ENCODE measurements at regions not wholly inside any gene's neighbourhood (a gene's known extent, or its start where the extent isn't known, plus 50 kb on each side); places are given as distances from the start of the nearest gene placed in this dataset.
"Not testable (repeated sequence)": the region's sequence is repeated elsewhere in the genome, so short reads cannot be mapped to it uniquely, and the experiment has no call there.

DNA sequence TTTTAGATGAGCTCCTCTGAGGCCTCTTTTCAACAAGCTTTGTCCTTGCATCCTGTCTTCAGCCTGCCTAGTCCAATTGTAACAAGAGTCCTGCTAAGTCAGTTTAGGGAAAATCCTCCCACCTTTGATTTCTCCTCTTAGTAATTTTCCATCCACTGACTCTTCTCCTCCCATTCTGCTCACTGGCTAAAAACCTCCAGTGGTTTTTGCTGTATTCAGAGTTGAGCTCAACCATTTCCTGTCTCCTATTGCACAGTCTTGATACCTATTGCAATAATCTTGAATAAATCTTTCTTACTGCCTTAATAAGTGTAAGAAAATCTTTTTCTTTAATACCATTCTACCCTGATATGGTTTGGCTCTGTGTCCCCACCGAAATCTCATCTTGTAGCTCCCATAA lies 117.8 kb upstream of the ENPP6 start:
- H3K36me3 ChIP-seq (ENCODE audit: control insufficient read depth in 2 of 3, insufficient read depth in 3 of 3, low read length in 3 of 3), result no peaks in the 10 kb centered on the region
- H3K9ac ChIP-seq (ENCODE audit: low read length in 3 of 3), result no peak overlapping the region
- no peak for FAIRE-seq
- intact Hi-C loops (cut with DNase I), result no loop called here
- no peak overlapping the region for H3K27ac ChIP-seq (ENCODE audit: low read depth in 2 of 2, low read length in 2 of 2)
- no peak for DNase-seq
- no peaks in the 10 kb centered on the region for H3K9me3 ChIP-seq (ENCODE audit: control insufficient read depth in 2 of 3, insufficient read depth in 1 of 3, low read length in 3 of 3)
- H3K4me3 ChIP-seq (ENCODE audit: low read length in 3 of 3), result no peak overlapping the region
- no peaks in the 10 kb centered on the region for H3K27me3 ChIP-seq (ENCODE audit: control insufficient read depth, insufficient read depth, low read length)
- TF ChIP-seq, protein P1, sequence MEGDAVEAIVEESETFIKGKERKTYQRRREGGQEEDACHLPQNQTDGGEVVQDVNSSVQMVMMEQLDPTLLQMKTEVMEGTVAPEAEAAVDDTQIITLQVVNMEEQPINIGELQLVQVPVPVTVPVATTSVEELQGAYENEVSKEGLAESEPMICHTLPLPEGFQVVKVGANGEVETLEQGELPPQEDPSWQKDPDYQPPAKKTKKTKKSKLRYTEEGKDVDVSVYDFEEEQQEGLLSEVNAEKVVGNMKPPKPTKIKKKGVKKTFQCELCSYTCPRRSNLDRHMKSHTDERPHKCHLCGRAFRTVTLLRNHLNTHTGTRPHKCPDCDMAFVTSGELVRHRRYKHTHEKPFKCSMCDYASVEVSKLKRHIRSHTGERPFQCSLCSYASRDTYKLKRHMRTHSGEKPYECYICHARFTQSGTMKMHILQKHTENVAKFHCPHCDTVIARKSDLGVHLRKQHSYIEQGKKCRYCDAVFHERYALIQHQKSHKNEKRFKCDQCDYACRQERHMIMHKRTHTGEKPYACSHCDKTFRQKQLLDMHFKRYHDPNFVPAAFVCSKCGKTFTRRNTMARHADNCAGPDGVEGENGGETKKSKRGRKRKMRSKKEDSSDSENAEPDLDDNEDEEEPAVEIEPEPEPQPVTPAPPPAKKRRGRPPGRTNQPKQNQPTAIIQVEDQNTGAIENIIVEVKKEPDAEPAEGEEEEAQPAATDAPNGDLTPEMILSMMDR (IDR thresholded peaks at IDR 0.05; ENCODE audit: borderline replicate concordance, extremely low read depth, insufficient read depth), result no peak
- H3K4me1 ChIP-seq (ENCODE audit: control insufficient read depth in 2 of 3, insufficient read depth in 2 of 3, low read depth in 1 of 3, low read length in 3 of 3), result peaks cover 2 to 9% (median 5%) of the 10 kb centered on the region in 3 donors

- H3K27me3 ChIP-seq (ENCODE audit: control insufficient read depth, insufficient read depth, low read length); H3K4me1 ChIP-seq (ENCODE audit: control insufficient read depth in 2 of 3, insufficient read depth in 2 of 3, low read depth in 1 of 3, low read length in 3 of 3); H3K36me3 ChIP-seq (ENCODE audit: control insufficient read depth in 2 of 3, insufficient read depth in 3 of 3, low read length in 3 of 3); FAIRE-seq; H3K9ac ChIP-seq (ENCODE audit: low read length in 3 of 3); DNase-seq; H3K27ac ChIP-seq (ENCODE audit: low read depth in 2 of 2, low read length in 2 of 2); intact Hi-C loops (cut with DNase I); H3K4me3 ChIP-seq (ENCODE audit: low read length in 3 of 3); H3K9me3 ChIP-seq (ENCODE audit: control insufficient read depth in 2 of 3, insufficient read depth in 1 of 3, low read length in 3 of 3): not testable (repeated sequence)
Observed at GRCh38 chr4:184333446-184333845, 115.8 kb upstream of the ENPP6 start.

DNA sequence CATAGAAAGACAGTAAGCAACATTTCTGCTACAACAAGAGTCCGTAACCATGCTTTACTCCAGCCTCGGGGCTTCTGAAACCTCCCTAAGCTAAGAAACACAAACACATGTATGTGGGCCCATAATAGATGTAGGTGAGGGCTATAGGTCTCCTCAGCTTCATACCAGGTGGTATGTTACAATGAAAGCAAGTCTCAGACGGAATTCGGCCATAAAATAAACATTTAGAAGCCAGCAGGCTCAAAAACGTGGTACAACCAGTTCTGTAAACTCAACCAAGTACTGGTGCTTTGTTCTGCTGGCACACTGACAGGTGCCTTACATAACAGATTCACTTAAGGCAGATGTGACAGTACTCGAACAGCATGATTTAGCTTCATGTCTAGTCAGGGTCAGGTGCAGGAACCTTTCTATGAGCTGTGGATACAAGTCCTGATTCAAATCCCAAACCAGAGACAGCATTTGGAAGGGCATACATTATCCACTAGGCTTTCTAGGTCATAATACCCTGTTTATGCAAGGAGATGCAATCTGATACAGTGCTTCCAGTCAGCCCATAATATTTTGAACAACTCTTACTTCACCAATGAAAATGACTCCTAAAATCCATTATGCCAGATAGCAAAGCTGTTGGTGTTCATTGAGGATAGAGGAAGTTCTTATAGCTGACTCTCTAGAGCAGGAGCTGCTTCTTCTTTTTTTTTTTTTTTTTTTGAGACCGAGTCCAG lies 113.8 kb upstream of the ENPP6 start:
- no peak overlapping the region for H3K9ac ChIP-seq (ENCODE audit: low read length in 3 of 3)
- H3K4me1 ChIP-seq (ENCODE audit: control insufficient read depth in 2 of 3, insufficient read depth in 2 of 3, low read depth in 1 of 3, low read length in 3 of 3), result peaks cover 7 to 10% (median 9%) of the 10 kb centered on the region in 3 donors
- H3K4me3 ChIP-seq (ENCODE audit: low read length in 3 of 3), result no peak overlapping the region
- H3K27ac ChIP-seq (ENCODE audit: low read depth in 2 of 2, low read length in 2 of 2), result peak overlapping the region; percentile 61 to 71
- H3K27me3 ChIP-seq (ENCODE audit: control insufficient read depth, insufficient read depth, low read length), result no peaks in the 10 kb centered on the region
- DNase-seq (peak in 3 of 5 donors; percentile 33 to 63 (median 58)), FAIRE-seq (no peak)
- TF ChIP-seq, protein P1 (IDR thresholded peaks at IDR 0.05; ENCODE audit: borderline replicate concordance, extremely low read depth, insufficient read depth), result no peak
- H3K9me3 ChIP-seq (ENCODE audit: control insufficient read depth in 2 of 3, insufficient read depth in 1 of 3, low read length in 3 of 3), result no peaks in the 10 kb centered on the region
- intact Hi-C loops (cut with DNase I), result no loop called here
- no peaks in the 10 kb centered on the region for H3K36me3 ChIP-seq (ENCODE audit: control insufficient read depth in 2 of 3, insufficient read depth in 3 of 3, low read length in 3 of 3)

DNA sequence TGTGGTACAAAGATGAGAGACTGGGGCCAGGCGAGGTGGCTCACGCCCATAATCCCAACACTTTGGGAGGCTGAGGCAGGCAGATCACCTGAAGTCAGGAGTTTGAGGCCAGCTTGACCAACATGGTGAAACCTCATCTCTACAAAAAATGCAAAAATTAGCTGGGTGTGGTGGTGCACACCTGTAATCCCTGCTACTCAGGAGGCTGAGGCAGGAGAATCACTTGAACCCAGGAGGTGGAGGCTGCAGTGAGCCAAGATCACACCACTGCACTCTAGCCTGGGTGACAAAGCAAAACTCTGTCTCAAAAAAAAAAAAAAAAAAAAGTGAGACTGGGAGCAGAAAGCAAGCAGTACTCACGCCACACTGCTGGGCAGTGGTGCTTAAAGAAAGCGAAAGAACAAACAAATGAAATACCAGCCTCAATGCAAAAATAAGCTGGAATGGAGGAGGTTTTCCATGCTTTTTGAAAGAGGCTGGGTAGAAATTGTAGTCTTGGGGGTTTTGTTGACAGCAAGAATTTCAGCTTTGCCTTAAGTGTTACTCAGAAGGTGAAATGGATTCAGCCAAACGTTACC lies 112.9 kb upstream of the ENPP6 start:
- H3K9ac ChIP-seq (ENCODE audit: low read length in 3 of 3); H3K4me3 ChIP-seq (ENCODE audit: low read length in 3 of 3); intact Hi-C loops (cut with DNase I); FAIRE-seq; H3K36me3 ChIP-seq (ENCODE audit: control insufficient read depth in 2 of 3, insufficient read depth in 3 of 3, low read length in 3 of 3); H3K9me3 ChIP-seq (ENCODE audit: control insufficient read depth in 2 of 3, insufficient read depth in 1 of 3, low read length in 3 of 3); H3K4me1 ChIP-seq (ENCODE audit: control insufficient read depth in 2 of 3, insufficient read depth in 2 of 3, low read depth in 1 of 3, low read length in 3 of 3); DNase-seq; H3K27me3 ChIP-seq (ENCODE audit: control insufficient read depth, insufficient read depth, low read length): not testable (repeated sequence)
- H3K27ac ChIP-seq (ENCODE audit: low read depth in 2 of 2, low read length in 2 of 2), result peak overlapping the region; percentile 61 to 71

Data from kidney (tissue), 13 donors.